ENCODE measurements at regions not wholly inside any gene's neighbourhood (a gene's known extent, or its start where the extent isn't known, plus 50 kb on each side); places are given as distances from the start of the nearest gene placed in this dataset.

DNA sequence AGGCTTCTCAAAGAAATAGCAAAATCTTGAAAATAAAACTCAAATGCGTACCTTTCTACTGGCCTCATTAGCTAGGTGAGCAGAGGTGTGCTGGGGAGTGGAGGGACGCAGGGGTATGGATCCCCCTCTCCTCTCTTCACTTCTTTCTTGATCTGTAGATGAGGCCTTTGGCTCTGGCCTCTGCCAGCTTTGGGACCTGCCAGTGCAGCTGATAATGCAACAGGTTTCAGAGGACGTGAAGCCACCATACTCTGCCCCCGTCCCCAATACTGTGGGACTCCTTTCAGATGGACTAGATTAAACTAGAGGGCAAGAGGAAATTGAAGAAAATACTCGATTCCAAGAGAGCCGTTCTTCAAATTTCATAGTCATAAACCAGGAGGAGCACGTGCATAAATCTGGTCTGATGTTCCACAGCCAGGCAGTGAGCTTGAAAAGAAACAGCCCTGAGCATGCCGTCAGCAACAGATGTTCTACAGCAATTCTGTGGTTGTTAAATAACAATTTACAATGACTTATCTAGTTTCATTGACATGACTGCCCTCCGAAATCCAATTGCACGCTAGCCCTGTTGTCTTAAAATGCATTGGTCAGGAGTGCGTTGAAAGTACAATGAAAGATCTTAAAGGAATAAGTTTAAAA is 245.3 kb upstream of the FOXQ1 start:
- no peak for TF ChIP-seq ZNF426 (tag by site-specific recombination; IDR thresholded peaks at IDR 0.05)
- no peak for TF ChIP-seq ZNF530 (tag by site-specific recombination; IDR thresholded peaks at IDR 0.05; ENCODE audit: low read depth)
- TF ChIP-seq, protein P1, sequence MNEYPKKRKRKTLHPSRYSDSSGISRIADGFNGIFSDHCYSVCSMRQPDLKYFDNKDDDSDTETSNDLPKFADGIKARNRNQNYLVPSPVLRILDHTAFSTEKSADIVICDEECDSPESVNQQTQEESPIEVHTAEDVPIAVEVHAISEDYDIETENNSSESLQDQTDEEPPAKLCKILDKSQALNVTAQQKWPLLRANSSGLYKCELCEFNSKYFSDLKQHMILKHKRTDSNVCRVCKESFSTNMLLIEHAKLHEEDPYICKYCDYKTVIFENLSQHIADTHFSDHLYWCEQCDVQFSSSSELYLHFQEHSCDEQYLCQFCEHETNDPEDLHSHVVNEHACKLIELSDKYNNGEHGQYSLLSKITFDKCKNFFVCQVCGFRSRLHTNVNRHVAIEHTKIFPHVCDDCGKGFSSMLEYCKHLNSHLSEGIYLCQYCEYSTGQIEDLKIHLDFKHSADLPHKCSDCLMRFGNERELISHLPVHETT (tag by site-specific recombination; IDR thresholded peaks at IDR 0.05) = no peak
- peak; percentile 63 for TF ChIP-seq SCRT2 (tag by site-specific recombination; IDR thresholded peaks at IDR 0.05)
- H3K9me3 ChIP-seq (ENCODE audit: control insufficient read depth, insufficient read depth, low read depth, low read length) = no peaks in the 10 kb centered on the region
- H3K27ac ChIP-seq (ENCODE audit: extremely low read depth, low read depth, low read length) = no peak overlapping the region
- CTCF ChIA-PET = interaction anchor here (0.7 kb wide), 1 partner anchor 19 kb away, joined by 3 read pairs; no protein-coding TSS in a partner anchor
- H3K4me1 ChIP-seq (ENCODE audit: control insufficient read depth, insufficient read depth, low read length) = peaks cover 33% of the 10 kb centered on the region
- no peak overlapping the region for H3K4me3 ChIP-seq (ENCODE audit: low read depth, low read length)
- POLR2A ChIA-PET = no interaction called here
- H3K36me3 ChIP-seq (ENCODE audit: control insufficient read depth in 2 of 2, insufficient read depth in 1 of 2, low read length in 2 of 2) = no peaks in the 10 kb centered on the region

DNA sequence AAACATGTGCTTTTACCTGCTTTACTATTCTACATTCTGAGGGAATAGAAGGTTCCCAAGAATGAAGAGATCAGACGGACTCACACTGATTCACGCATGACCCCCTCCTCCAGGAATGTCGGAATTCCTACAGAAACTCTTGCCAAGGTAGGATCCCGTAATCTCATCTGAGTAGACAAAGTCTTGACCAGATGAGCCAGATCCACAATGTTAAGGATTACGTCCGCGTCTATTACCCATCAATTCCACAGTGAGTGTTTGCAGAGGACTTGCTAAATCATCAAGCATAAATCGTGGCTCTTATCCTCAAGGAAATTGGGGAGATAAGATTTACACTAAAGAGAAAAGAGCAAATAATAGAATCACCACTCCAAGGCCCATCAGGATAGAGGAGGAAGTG is 245.9 kb upstream of the FOXQ1 start:
- H3K4me3 ChIP-seq (ENCODE audit: low read depth, low read length) = no peak overlapping the region
- ChIA-PET CTCF (no interaction called here), POLR2A (no interaction called here)
- no peak overlapping the region for H3K27ac ChIP-seq (ENCODE audit: extremely low read depth, low read depth, low read length)
- no peaks in the 10 kb centered on the region for H3K36me3 ChIP-seq (ENCODE audit: control insufficient read depth in 2 of 2, insufficient read depth in 1 of 2, low read length in 2 of 2)
- TF ChIP-seq ZFP3 (tag by site-specific recombination; IDR thresholded peaks at IDR 0.05; ENCODE audit: low read depth) = no peak
- no peak for TF ChIP-seq ZNF785 (tag by site-specific recombination; IDR thresholded peaks at IDR 0.05)
- no peak for TF ChIP-seq ZNF791 (tag by site-specific recombination; IDR thresholded peaks at IDR 0.05)
- no peak for TF ChIP-seq GLI4 (tag by site-specific recombination; IDR thresholded peaks at IDR 0.05)
- no peak for TF ChIP-seq ZNF221 (tag by site-specific recombination; IDR thresholded peaks at IDR 0.05; ENCODE audit: borderline replicate concordance)
- no peaks in the 10 kb centered on the region for H3K9me3 ChIP-seq (ENCODE audit: control insufficient read depth, insufficient read depth, low read depth, low read length)
- H3K4me1 ChIP-seq (ENCODE audit: control insufficient read depth, insufficient read depth, low read length) = peaks cover 33% of the 10 kb centered on the region

DNA sequence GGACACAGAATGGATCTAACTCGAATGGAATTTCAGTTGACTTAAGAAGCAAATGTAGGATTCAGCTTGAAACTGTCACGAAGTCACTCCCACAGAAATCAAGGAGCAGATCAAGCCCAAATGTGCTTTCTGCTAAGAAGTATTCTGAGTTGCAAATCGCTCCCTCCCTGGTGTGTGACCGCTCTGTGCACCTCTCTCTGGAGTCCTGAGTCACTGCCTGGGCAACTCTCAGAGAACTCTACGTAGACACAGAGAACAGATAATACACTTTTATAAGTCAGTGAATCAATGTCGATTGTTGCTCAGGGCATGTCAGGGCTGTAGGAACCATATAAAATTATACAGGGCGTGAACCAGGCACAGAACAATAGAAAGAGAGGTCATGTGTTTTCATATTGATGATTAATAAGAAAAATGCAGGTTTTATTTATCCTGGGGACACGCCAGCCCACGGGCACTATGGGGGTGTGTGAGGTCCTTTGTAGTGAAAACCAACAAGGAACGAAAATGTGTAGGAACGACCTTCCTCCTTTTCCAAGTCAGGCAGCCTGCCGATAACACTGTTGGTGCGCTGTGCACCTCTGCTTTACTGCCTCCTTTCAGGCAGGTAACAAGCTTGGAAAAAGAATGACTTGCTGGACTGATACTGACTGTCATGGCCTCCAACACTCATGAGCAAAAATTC is 248.1 kb upstream of the FOXQ1 start:
- POLR2A ChIA-PET = no interaction called here
- CTCF ChIA-PET = interaction anchor here (0.6 to 0.8 kb wide), 3 partner anchors 17 to 874 kb away, joined by 3 to 4 read pairs (median 3); partner anchors contain the start of gene FOXF2
- no peaks in the 10 kb centered on the region for H3K36me3 ChIP-seq (ENCODE audit: control insufficient read depth in 2 of 2, insufficient read depth in 1 of 2, low read length in 2 of 2)
- no peak overlapping the region for H3K4me3 ChIP-seq (ENCODE audit: low read depth, low read length)
- TF ChIP-seq ZNF571 (tag by site-specific recombination; IDR thresholded peaks at IDR 0.05) (no peak), ZSCAN16 (tag by site-specific recombination; IDR thresholded peaks at IDR 0.05) (no peak)
- H3K9me3 ChIP-seq (ENCODE audit: control insufficient read depth, insufficient read depth, low read depth, low read length) = no peaks in the 10 kb centered on the region
- H3K27ac ChIP-seq (ENCODE audit: extremely low read depth, low read depth, low read length) = no peak overlapping the region
- H3K4me1 ChIP-seq (ENCODE audit: control insufficient read depth, insufficient read depth, low read length) = peaks cover 14% of the 10 kb centered on the region

DNA sequence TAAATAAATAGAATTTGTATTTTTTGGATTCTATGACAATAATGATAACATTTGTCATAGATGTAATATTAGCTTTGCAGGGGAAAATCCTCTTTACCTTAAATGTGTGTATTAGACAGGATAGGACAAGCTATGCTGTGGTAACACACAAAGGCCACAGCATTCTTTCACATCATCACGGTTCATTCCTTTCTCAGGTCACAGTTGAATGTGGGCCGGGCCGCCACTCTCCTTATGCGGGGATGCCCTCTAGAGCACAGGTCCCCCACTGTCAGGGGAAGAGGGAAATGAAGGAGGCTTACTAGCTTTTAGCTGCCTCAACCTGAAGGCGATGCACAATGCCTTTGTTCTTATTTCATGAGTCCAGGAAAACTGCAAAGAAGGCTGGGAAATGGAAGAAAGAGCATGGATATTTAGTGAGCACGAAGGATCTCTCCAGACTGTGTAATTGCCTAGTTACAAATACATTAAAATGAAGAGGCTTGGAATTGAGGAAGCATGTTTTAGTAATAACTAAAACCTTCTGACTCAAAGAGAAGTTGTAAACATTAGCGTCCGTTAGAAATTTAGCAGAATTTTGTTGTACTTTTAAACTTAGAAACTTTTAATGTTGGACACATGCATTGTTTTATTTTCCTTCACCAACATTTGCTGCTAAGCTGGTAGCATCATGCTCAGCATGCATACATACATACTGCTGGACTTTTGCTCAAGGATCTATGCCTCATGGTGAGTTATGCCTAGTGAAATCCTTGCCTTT is 248.9 kb upstream of the FOXQ1 start:
- no peak overlapping the region for H3K4me3 ChIP-seq (ENCODE audit: low read depth, low read length)
- TF ChIP-seq, protein P2, sequence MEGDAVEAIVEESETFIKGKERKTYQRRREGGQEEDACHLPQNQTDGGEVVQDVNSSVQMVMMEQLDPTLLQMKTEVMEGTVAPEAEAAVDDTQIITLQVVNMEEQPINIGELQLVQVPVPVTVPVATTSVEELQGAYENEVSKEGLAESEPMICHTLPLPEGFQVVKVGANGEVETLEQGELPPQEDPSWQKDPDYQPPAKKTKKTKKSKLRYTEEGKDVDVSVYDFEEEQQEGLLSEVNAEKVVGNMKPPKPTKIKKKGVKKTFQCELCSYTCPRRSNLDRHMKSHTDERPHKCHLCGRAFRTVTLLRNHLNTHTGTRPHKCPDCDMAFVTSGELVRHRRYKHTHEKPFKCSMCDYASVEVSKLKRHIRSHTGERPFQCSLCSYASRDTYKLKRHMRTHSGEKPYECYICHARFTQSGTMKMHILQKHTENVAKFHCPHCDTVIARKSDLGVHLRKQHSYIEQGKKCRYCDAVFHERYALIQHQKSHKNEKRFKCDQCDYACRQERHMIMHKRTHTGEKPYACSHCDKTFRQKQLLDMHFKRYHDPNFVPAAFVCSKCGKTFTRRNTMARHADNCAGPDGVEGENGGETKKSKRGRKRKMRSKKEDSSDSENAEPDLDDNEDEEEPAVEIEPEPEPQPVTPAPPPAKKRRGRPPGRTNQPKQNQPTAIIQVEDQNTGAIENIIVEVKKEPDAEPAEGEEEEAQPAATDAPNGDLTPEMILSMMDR (tag by site-specific recombination; IDR thresholded peaks at IDR 0.05) = peak; percentile 27; the same call in 1 of the 2 replicates
- TF ChIP-seq, protein P3, sequence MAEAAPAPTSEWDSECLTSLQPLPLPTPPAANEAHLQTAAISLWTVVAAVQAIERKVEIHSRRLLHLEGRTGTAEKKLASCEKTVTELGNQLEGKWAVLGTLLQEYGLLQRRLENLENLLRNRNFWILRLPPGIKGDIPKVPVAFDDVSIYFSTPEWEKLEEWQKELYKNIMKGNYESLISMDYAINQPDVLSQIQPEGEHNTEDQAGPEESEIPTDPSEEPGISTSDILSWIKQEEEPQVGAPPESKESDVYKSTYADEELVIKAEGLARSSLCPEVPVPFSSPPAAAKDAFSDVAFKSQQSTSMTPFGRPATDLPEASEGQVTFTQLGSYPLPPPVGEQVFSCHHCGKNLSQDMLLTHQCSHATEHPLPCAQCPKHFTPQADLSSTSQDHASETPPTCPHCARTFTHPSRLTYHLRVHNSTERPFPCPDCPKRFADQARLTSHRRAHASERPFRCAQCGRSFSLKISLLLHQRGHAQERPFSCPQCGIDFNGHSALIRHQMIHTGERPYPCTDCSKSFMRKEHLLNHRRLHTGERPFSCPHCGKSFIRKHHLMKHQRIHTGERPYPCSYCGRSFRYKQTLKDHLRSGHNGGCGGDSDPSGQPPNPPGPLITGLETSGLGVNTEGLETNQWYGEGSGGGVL (tag by site-specific recombination; IDR thresholded peaks at IDR 0.05) = no peak
- no peaks in the 10 kb centered on the region for H3K36me3 ChIP-seq (ENCODE audit: control insufficient read depth in 2 of 2, insufficient read depth in 1 of 2, low read length in 2 of 2)
- POLR2A ChIA-PET = no interaction called here
- peaks cover 7% of the 10 kb centered on the region for H3K4me1 ChIP-seq (ENCODE audit: control insufficient read depth, insufficient read depth, low read length)
- CTCF ChIA-PET = interaction anchor here (0.6 to 0.8 kb wide), 2 partner anchors 12 to 327 kb away, joined by 3 to 4 read pairs; partner anchors contain the start of gene FOXF2
- H3K9me3 ChIP-seq (ENCODE audit: control insufficient read depth, insufficient read depth, low read depth, low read length) = no peaks in the 10 kb centered on the region
- no peak overlapping the region for H3K27ac ChIP-seq (ENCODE audit: extremely low read depth, low read depth, low read length)
